Immature natural killer cell (primary cell): ENCODE measurements at regions not wholly inside any gene's neighbourhood (a gene's known extent, or its start where the extent isn't known, plus 50 kb on each side); places are given as distances from the start of the nearest gene placed in this dataset.
"Not testable (repeated sequence)": the region's sequence is repeated elsewhere in the genome, so short reads cannot be mapped to it uniquely, and the experiment has no call there.

Experiments used
- DNase-seq, 3 donors: peaks; one replicate each; pipeline ENCODE4 v3.0.0; 2022; ENCODE audit warnings: mixed read lengths in 1 of 3
- H3K27ac Mint-ChIP-seq, 6 donors: one replicate each; pipeline ENCODE4 v1.8.0; 2020; ENCODE audit warnings: mixed read lengths in 6 of 6, mild to moderate bottlenecking in 5 of 6, inconsistent platforms in 4 of 6, moderate library complexity in 3 of 6
- H3K27me3 Mint-ChIP-seq, 3 donors: one replicate each; pipeline ENCODE4 v1.8.0; 2020 to 2021; ENCODE audit warnings: low read depth in 3 of 3, mild to moderate bottlenecking in 3 of 3, mixed read lengths in 3 of 3, moderate library complexity in 3 of 3, inconsistent platforms in 1 of 3
- H3K36me3 Mint-ChIP-seq, 3 donors: one replicate each; pipeline ENCODE4 v1.8.0; 2020; ENCODE audit warnings: mixed read lengths in 3 of 3, inconsistent platforms in 2 of 3, mild to moderate bottlenecking in 2 of 3
- H3K4me1 Mint-ChIP-seq, 2 donors: one replicate each; pipeline ENCODE4 v1.8.0; 2020; ENCODE audit warnings: inconsistent platforms in 2 of 2, mild to moderate bottlenecking in 2 of 2, mixed read lengths in 2 of 2, moderate library complexity in 1 of 2
- H3K4me3 Mint-ChIP-seq, 5 donors: one replicate each; pipeline ENCODE4 v1.8.0; 2020; ENCODE audit warnings: mild to moderate bottlenecking in 5 of 5, mixed read lengths in 5 of 5, inconsistent platforms in 3 of 5, moderate library complexity in 3 of 5
- H3K9me3 Mint-ChIP-seq, 6 donors: one replicate each; pipeline ENCODE4 v1.8.0; 2020; ENCODE audit warnings: mild to moderate bottlenecking in 6 of 6, mixed read lengths in 6 of 6, inconsistent platforms in 4 of 6, moderate library complexity in 3 of 6

DNA sequence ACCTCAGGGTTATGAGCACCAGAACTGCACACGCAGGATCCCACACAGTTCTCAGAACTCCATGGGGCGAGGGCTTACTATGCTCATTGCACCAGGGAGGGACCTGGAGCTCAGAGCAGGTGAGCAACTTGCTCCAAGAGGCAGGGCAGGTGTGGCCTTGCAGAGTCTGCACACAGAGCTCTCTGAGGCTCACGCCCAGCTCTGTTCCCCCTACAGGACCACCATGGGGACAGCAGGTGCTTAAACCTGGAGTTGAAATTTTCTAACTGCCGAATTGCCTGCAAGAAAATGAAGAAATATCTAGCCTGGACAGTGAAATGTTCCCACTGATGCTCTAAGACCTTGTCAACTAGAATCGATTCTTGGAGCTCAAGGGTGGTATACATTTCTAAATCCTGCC lies 49.9 kb upstream of the MSMB start:
- not testable (repeated sequence) for H3K27me3 Mint-ChIP-seq, H3K36me3 Mint-ChIP-seq, DNase-seq, H3K9me3 Mint-ChIP-seq, H3K27ac Mint-ChIP-seq
- peak overlapping the region in 1 of 5 donors; percentile 39 for H3K4me3 Mint-ChIP-seq
- H3K4me1 Mint-ChIP-seq, result peaks cover 20% of the 10 kb centered on the region in 2 donors

DNA sequence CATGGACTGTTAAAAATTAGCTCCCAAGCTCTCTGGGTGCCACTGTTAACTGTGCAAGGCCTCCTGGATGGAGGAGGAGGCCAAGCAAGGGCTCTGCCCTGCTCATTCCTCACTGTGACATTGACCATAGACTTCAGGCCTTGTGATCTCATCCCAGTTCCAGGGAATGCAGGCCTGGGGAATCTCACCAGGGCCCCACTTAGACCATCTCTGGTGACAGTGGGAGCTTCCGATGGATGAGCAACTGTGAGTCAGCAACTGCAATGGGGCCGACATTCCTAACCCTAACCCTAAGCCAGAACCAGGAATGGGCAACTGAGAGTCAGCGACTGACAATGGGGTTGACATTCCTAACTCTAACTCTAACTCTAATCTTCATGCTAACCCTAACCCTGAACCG lies 50.4 kb upstream of the MSMB start:
- Mint-ChIP-seq H3K27me3 (peaks cover 0 to 6% (median 0%) of the 10 kb centered on the region in 3 donors), H3K4me1 (peaks cover 20% of the 10 kb centered on the region in 2 donors), H3K36me3 (no peaks in the 10 kb centered on the region), H3K9me3 (no peaks in the 10 kb centered on the region), H3K4me3 (peak overlapping the region in 4 of 5 donors; percentile 39 to 82 (median 74)), H3K27ac (peak overlapping the region in 2 of 6 donors; percentile 49 to 84)
- no peak for DNase-seq

DNA sequence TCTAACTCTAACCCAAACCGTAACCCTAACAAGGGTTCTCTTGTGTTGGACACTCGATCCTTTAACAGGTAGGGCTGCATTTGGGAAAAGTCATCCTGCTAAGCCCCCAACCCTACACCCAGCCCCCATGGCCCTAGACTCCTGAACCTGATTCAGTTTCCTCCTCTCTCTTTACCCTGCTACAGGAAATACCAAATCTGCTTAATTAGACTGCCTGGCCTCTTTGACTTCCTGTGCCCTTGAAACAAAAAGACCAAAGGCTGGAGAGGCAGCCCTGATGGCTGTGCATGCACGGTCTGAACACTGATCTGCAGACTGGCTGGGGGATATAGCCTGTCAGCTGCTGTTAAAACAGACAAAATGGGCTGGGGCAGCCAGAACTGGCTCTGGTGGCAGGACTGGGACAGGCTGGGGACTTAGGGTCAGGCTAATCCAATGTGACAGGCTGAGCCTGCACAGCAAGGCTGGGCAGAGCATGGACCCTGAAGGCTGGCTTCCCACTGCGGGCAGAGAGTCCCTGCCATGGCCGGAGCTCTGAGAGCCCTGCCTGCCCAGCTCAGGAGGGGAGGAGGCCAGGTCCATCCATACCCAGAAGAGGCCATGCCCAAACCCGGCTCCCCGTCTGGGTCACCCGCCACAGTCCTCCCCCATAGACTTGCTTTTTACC lies 51.0 kb upstream of the MSMB start:
- H3K9me3 Mint-ChIP-seq, result no peaks in the 10 kb centered on the region
- H3K36me3 Mint-ChIP-seq, result no peaks in the 10 kb centered on the region
- DNase-seq, result peak in 1 of 3 donors; percentile 23
- peaks cover 20% of the 10 kb centered on the region in 2 donors for H3K4me1 Mint-ChIP-seq
- H3K27ac Mint-ChIP-seq, result peak overlapping the region in 4 of 6 donors; percentile 1 to 84 (median 78)
- H3K27me3 Mint-ChIP-seq, result peaks cover 0 to 7% (median 0%) of the 10 kb centered on the region in 3 donors
- H3K4me3 Mint-ChIP-seq, result peak overlapping the region in 4 of 5 donors; percentile 39 to 82 (median 74)

GRCh38 chr10:46097576-46098317 lies 51.7 kb upstream of the MSMB start:
- Mint-ChIP-seq H3K9me3 (no peaks in the 10 kb centered on the region), H3K4me3 (peak overlapping the region in 2 of 5 donors; percentile 40 to 82), H3K27me3 (peaks cover 0 to 7% (median 0%) of the 10 kb centered on the region in 3 donors), H3K27ac (peak overlapping the region in 2 of 6 donors; percentile 69 to 81), H3K36me3 (no peaks in the 10 kb centered on the region), H3K4me1 (peaks cover 20% of the 10 kb centered on the region in 2 donors)
- no peak for DNase-seq

DNA sequence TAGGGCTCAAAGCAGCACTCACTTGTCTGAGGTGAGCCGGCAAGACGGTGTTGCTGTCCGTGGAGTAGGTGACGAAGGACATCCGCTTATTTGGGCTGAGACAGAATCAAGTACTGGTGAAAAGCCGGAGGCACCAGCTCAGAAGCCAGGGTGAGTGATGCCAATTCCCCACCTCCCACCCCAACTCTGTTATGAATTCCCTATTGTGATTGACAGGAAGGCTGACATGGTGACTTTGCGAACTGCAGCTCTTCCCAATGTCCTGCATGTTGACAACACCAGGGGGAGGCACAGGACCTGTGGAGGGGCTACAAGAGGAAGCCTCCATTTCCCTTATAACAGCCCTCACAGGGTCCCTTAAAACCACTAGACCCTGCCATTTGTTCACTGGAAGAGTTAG lies 52.3 kb upstream of the MSMB start:
- Mint-ChIP-seq H3K27ac (no peak overlapping the region), H3K36me3 (no peaks in the 10 kb centered on the region), H3K27me3 (peaks cover 0 to 7% (median 0%) of the 10 kb centered on the region in 3 donors), H3K4me1 (peaks cover 20% of the 10 kb centered on the region in 2 donors), H3K4me3 (no peak overlapping the region), H3K9me3 (no peaks in the 10 kb centered on the region)
- no peak for DNase-seq

DNA sequence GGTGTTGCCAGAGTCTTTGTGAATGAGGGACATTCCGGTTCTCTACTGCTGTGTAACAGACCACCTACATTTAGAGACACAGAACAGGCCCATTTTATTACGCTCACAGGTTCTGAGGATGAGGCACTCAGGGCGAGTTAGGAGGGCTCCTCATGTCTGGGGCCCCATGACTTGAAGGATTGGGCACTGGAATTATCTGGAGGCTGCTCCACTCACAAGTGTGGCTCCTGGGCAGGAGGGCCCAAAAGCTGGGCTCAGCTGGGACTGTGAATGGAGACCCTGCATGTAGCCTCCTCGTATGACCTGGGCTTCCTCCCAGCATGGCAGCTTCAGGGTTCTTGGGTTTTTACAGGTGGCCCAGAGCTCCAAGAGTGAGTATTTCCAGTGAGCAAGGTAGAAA lies 52.9 kb upstream of the MSMB start:
- H3K27me3 Mint-ChIP-seq, H3K27ac Mint-ChIP-seq, H3K9me3 Mint-ChIP-seq, DNase-seq, H3K36me3 Mint-ChIP-seq, H3K4me3 Mint-ChIP-seq: not testable (repeated sequence)
- peaks cover 20% of the 10 kb centered on the region in 2 donors for H3K4me1 Mint-ChIP-seq

DNA sequence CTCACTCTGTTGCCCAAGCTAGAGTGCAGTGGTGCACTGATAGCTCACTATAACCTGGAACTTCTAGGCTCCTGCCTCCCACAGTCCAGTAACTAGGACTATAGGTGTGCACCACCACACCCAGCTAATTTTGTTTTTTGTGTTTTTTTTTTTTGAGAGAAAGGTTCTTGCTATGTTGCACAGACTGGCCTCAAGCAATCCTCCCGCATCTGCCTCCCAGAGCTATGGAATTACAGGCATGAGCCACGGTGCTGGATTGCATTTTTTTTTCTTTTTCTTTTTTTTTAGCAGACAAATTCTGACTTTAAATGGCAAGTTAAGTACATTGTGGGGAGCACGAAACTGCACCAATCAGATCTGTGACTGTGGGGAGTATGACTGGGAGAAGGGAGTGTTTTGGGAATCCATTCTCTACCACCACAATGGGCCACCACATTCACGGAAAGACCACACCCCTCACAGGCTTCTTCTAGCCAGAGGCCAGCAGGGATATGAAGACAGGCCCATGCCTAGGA lies 58.1 kb upstream of the MSMB start:
- Mint-ChIP-seq H3K27ac (no peak overlapping the region), H3K4me1 (peaks cover 15% of the 10 kb centered on the region in 2 donors), H3K27me3 (peaks cover 2 to 10% (median 4%) of the 10 kb centered on the region in 3 donors), H3K36me3 (peaks cover 0 to 4% (median 0%) of the 10 kb centered on the region in 3 donors), H3K9me3 (no peaks in the 10 kb centered on the region), H3K4me3 (no peak overlapping the region)
- no peak for DNase-seq

DNA sequence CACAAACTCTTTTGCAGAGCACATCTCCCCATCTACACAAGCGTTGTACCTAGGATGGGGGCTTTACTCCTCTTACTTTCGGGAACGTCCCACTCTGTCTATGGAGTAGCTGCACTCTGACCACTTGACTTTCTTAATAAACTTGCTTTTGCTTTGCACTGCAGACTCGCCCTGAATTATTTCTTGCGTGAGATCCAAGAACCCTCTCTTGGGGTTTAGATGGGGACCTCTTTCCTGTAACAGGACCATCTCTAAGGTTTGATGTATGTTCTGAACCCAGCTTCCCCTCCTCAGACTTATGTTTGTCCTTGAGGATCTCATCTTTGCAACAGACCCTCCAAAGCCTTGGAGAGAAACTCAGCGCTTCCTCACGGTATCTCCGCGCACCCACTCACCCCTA lies 59.3 kb upstream of the MSMB start:
- not testable (repeated sequence) for H3K27ac Mint-ChIP-seq, H3K9me3 Mint-ChIP-seq, H3K36me3 Mint-ChIP-seq, DNase-seq
- H3K4me1 Mint-ChIP-seq, result peaks cover 15% of the 10 kb centered on the region in 2 donors
- H3K27me3 Mint-ChIP-seq, result peaks cover 2 to 10% (median 4%) of the 10 kb centered on the region in 3 donors
- peak overlapping the region; percentile 42 to 84 (median 82) for H3K4me3 Mint-ChIP-seq

- peaks cover 2 to 10% (median 4%) of the 10 kb centered on the region in 3 donors for H3K27me3 Mint-ChIP-seq
- H3K36me3 Mint-ChIP-seq, DNase-seq, H3K9me3 Mint-ChIP-seq: not testable (repeated sequence)
- H3K4me1 Mint-ChIP-seq, result peaks cover 15% of the 10 kb centered on the region in 2 donors
- peak overlapping the region; percentile 2 to 84 (median 82) for H3K4me3 Mint-ChIP-seq
- peak overlapping the region in 1 of 6 donors; percentile 76 for H3K27ac Mint-ChIP-seq
Observed at GRCh38 chr10:46105856-46106409, 59.9 kb upstream of the MSMB start.

GRCh38 chr10:46106410-46107255 lies 60.6 kb upstream of the MSMB start:
- peak; percentile 50 to 58 (median 50) for DNase-seq
- no peaks in the 10 kb centered on the region for H3K9me3 Mint-ChIP-seq
- no peak overlapping the region for H3K27ac Mint-ChIP-seq
- H3K4me3 Mint-ChIP-seq, result peak overlapping the region; percentile 50 to 84 (median 81)
- H3K27me3 Mint-ChIP-seq, result peaks cover 0 to 10% (median 4%) of the 10 kb centered on the region in 3 donors
- peaks cover 0 to 4% (median 0%) of the 10 kb centered on the region in 3 donors for H3K36me3 Mint-ChIP-seq
- peaks cover 15% of the 10 kb centered on the region in 2 donors for H3K4me1 Mint-ChIP-seq

DNA sequence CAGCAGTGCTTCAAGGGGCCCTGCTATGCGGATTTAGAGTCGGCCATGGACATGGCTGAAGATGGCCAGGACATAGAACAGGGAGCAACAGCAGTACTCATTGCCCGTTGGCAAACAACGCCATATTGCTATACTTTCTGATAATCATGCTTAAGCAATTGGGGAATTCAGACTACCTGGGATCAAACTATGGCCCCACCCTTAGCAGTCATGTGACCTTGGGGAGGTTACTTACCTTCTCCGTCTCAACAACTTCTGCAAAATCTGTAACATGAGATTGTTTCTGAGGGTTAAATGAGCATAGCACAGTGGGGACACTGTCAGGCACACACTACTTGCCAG lies 62.1 kb upstream of the MSMB start:
- Mint-ChIP-seq H3K4me1 (peaks cover 15% of the 10 kb centered on the region in 2 donors), H3K27me3 (peaks cover 0 to 10% (median 4%) of the 10 kb centered on the region in 3 donors)
- H3K36me3 Mint-ChIP-seq, H3K4me3 Mint-ChIP-seq, H3K9me3 Mint-ChIP-seq, H3K27ac Mint-ChIP-seq, DNase-seq: not testable (repeated sequence)

DNA sequence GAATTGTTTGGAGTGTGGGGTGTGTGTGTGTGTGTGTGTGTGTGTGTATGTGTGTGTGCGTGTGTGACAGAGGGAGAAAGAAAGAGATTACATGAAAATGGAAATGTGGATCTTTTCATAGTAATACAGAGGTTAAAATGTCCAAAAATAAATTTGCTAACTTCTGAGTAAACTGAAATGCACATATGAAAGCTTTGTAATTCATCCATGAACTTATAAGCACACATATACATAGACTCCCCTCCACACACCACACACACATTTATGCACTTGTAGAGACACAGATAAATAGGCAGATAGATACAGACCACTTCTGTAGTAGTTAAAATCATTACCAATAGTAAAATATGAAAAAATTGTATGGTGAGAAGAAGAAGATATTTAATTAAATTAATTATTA lies 108.2 kb upstream of the MSMB start:
- not testable (repeated sequence) for H3K4me1 Mint-ChIP-seq, H3K9me3 Mint-ChIP-seq, H3K4me3 Mint-ChIP-seq, H3K36me3 Mint-ChIP-seq, DNase-seq, H3K27ac Mint-ChIP-seq, H3K27me3 Mint-ChIP-seq

- not testable (repeated sequence) for H3K27me3 Mint-ChIP-seq, H3K4me3 Mint-ChIP-seq, H3K4me1 Mint-ChIP-seq, H3K9me3 Mint-ChIP-seq, H3K36me3 Mint-ChIP-seq, H3K27ac Mint-ChIP-seq, DNase-seq
Observed at GRCh38 chr10:46154683-46155082, 108.6 kb upstream of the MSMB start.
